C4-2B (cell line): ENCODE measurements at regions not wholly inside any gene's neighbourhood (a gene's known extent, or its start where the extent isn't known, plus 50 kb on each side); places are given as distances from the start of the nearest gene placed in this dataset.

Source experiments
- ZFX ChIP-seq: fragments of 450-650 bp; IDR thresholded peaks from 2 replicates; pipeline ENCODE4 v1.6.1; 2017
- TF ChIP-seq, protein P1 (sequence below): fragments of 450-650 bp; conservative IDR thresholded peaks from 2 replicates; pipeline ENCODE4 v1.5.1; 2017; ENCODE audit warnings: mild to moderate bottlenecking

- TF ChIP-seq, protein P1, sequence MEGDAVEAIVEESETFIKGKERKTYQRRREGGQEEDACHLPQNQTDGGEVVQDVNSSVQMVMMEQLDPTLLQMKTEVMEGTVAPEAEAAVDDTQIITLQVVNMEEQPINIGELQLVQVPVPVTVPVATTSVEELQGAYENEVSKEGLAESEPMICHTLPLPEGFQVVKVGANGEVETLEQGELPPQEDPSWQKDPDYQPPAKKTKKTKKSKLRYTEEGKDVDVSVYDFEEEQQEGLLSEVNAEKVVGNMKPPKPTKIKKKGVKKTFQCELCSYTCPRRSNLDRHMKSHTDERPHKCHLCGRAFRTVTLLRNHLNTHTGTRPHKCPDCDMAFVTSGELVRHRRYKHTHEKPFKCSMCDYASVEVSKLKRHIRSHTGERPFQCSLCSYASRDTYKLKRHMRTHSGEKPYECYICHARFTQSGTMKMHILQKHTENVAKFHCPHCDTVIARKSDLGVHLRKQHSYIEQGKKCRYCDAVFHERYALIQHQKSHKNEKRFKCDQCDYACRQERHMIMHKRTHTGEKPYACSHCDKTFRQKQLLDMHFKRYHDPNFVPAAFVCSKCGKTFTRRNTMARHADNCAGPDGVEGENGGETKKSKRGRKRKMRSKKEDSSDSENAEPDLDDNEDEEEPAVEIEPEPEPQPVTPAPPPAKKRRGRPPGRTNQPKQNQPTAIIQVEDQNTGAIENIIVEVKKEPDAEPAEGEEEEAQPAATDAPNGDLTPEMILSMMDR: no peak
- TF ChIP-seq ZFX: no peak
These were observed 130.6 kb upstream of the ANKH start for GRCh38 chr5:15002173-15002572.
